ENCODE measurements at regions not wholly inside any gene's neighbourhood (a gene's known extent, or its start where the extent isn't known, plus 50 kb on each side); places are given as distances from the start of the nearest gene placed in this dataset.

GRCh38 chr2:234302664-234302991 lies 194.3 kb downstream of the ARL4C start:
- no peak for DNase-seq

- no peak for DNase-seq
These were observed 195.7 kb downstream of the ARL4C start for GRCh38 chr2:234300932-234301823.

- no peak for DNase-seq
These were observed 196.4 kb downstream of the ARL4C start for GRCh38 chr2:234300391-234300925.

- DNase-seq = no peak
These were observed 198.0 kb downstream of the ARL4C start for GRCh38 chr2:234298918-234299317.

- DNase-seq = no peak
These were observed 199.9 kb downstream of the ARL4C start for GRCh38 chr2:234296991-234297390.

GRCh38 chr2:234293973-234294372 lies 202.9 kb downstream of the ARL4C start:
- peak; percentile 72 for DNase-seq

- DNase-seq = no peak
These were observed 204.0 kb downstream of the ARL4C start for GRCh38 chr2:234292962-234293243.

GRCh38 chr2:234292205-234292961 lies 204.5 kb downstream of the ARL4C start:
- no peak for DNase-seq

- DNase-seq = peak; percentile 10
These were observed 205.1 kb downstream of the ARL4C start for GRCh38 chr2:234291765-234292204.

GRCh38 chr2:234290671-234291070 lies 206.2 kb downstream of the ARL4C start:
- DNase-seq = no peak

GRCh38 chr2:234289834-234290590 lies 206.9 kb downstream of the ARL4C start:
- no peak for DNase-seq

- peak; percentile 63 for DNase-seq
These were observed 207.9 kb downstream of the ARL4C start for GRCh38 chr2:234288974-234289455.

- no peak for DNase-seq
These were observed 209.2 kb downstream of the ARL4C start for GRCh38 chr2:234287650-234288049.

- DNase-seq = no peak
These were observed 209.9 kb downstream of the ARL4C start for GRCh38 chr2:234286956-234287355.

GRCh38 chr2:234286118-234286598 lies 210.7 kb downstream of the ARL4C start:
- DNase-seq = no peak

- no peak for DNase-seq
These were observed 211.3 kb downstream of the ARL4C start for GRCh38 chr2:234285541-234285940.

- no peak for DNase-seq
These were observed 217.2 kb downstream of the ARL4C start for GRCh38 chr2:234279637-234280036.

GRCh38 chr2:234278556-234279255 lies 218.2 kb downstream of the ARL4C start:
- no peak for DNase-seq

- no peak for DNase-seq
These were observed 221.4 kb downstream of the ARL4C start for GRCh38 chr2:234275515-234275914.

GRCh38 chr2:234273887-234274584 lies 222.8 kb downstream of the ARL4C start:
- no peak for DNase-seq

- DNase-seq = no peak
These were observed 221.8 kb downstream of the SPP2 start for GRCh38 chr2:234272069-234272850.
